ENCODE measurements at regions not wholly inside any gene's neighbourhood (a gene's known extent, or its start where the extent isn't known, plus 50 kb on each side); places are given as distances from the start of the nearest gene placed in this dataset.
A peak's percentile ranks its signal among the peaks of the same experiment; 100 is the strongest.

DNA sequence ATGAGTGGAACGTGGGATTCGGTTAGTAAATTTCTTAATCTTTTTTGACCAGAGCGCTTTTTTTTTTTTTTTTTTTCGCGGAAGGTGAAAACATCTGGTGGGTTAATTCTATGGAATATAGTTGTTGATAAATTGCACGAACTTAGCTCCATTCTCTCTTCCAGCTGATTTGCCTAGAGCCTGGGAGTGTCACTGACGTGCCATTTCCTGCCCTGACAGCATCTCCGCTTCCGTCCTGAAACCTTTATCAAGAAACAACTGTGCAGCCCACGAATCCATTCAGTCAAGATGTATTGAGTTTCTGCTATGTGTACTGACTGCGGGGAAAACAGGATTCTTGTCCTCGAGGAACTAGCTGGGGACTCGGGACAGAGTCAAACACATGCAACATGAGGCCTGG lies 59.5 kb upstream of the TGM3 start:
- DNase-seq (ENCODE audit: low spot score): no peak

DNA sequence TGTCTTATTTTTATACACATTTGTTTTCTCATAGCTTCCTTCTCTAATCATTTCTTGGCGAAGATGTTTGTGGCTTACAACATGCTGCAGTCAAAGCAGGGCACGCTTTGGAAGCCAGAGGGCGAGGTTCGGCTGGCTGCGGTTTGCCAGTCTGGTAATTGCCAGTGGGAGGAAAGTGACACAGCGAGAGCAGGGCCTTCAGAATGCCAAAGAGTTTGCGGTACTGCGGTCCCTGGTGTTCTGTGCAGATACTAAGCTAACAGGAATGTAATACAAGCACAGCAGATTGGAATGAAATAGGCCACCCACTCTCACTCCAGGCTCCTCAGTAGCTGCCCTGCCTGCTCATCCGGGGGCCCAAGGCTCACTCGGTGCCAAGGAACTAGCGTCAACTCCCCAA lies 58.7 kb upstream of the TGM3 start:
- DNase-seq (ENCODE audit: low spot score): peak; percentile 96

DNA sequence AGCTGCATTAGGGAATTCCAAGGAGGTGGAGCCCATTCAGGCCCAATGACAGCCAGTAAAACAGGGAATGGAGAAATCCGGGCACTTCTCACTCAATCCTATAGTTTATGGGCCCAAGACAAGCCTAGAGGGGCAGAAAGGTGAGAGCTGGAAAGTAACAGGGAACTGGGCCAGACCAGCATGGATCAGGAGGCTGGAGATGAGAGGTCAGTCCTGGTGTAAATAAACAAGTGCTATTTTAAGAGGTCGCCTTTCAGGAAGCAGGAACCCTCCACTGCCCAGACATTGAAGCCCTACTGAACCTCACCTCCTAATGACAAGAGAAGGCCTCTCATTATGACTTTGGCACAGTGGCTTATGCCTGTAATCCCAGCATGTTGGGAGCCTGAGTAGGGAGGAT lies 57.2 kb upstream of the TGM3 start:
- DNase-seq (ENCODE audit: low spot score): no peak

DNA sequence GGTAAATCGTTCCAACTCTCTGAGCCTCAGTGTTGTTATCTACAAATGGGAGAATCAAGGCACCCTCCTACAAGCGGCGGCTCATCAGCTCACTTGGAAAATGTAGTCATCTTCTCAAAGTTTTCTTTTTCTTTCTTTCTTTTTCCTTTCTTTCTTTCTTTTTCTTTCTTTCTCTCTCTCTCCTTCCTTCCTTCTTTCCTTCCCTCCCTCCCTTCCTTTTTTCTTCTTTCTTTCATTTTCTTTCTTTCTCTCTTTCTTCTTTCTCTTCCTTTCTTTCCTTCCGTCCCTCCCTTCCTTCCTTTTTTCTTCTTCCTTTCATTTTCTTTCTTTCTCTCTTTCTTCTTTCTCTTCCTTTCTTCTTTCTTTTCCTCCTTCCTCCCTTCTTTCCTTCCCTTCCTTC lies 55.0 kb upstream of the TGM3 start:
- no peak for DNase-seq (ENCODE audit: low spot score)

DNA sequence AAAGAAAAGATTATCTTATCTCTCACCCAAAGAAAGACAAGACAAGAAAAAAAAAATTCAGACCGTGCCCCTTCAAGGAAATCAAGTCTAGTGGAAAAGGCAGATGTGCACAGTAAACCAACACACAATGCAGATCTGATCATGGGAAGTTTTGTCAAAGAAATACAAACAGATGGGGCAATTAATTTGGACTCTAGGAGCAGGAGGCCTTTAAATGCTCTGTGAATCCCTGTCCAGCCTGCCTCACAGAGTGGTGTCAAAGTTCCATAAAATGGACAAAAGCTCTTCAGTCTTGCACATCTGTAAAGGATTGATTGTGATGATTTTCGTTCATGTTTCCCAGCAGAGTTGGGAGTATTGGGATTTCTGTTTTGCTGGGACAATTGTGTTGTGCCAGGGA lies 53.1 kb upstream of the TGM3 start:
- no peak for DNase-seq (ENCODE audit: low spot score)

DNA sequence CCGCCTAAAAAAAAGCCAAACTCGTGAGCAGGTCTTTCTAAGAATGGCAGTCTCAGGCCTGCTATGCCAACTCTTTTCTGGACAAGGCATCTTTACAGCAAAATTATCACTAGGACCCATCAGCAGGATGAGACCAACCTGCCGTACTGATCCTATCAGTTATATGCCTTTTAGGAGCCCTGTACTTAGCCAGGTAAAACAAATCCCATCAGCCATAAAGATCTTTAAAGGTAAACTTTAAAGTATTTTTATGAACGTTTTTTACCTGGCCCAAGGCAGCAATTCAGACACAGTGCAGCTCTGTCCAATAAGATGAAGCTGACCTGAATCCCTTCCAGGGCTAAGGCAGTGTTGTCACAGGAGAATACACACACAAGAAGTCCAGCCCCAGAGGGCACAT lies 51.3 kb upstream of the TGM3 start:
- no peak for DNase-seq (ENCODE audit: low spot score)

DNA sequence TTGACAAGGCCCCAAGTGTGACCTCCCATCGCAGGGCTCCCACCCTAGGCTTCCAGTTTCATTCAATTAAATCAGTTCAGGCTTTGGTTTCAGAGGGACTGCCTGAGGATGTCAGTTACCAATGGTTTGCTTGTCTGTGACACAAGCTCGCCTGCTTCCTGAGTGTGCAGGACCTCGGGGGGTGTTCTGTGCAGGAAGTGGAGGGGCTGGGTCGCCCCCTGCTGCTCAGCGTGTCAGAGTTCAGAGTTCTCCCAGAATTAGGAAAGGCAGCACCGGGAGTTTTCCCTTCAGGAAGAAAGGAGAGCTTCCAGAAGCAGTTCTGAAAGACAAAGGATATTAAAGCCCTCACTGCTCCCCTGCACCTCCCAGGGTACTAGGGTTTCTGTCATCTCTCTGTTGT lies 50.8 kb upstream of the TGM3 start:
- DNase-seq (ENCODE audit: low spot score): no peak

DNA sequence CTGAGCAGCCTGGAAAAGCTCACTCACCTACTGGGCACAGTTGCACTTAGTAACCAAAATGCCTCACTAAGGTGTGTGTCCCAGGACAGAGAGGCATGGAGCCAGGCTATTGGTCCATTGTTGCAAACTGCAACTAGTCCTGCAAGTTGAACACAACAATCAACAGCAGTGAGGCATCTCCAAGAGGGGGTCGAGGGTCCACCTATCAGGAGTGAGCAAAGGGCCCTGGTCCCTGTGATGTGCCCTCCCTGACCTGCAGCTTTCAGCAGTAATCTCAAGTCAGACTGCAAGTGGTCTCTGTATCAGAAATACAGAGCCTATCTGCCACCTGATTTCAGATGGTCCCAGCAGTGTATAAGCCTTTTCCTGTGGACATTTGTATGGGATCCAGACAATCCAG lies 50.2 kb upstream of the TGM3 start:
- no peak for DNase-seq (ENCODE audit: low spot score)
